K562 (cell line): ENCODE measurements at regions not wholly inside any gene's neighbourhood (a gene's known extent, or its start where the extent isn't known, plus 50 kb on each side); places are given as distances from the start of the nearest gene placed in this dataset.

Source experiments
- KDM5B ChIP-seq: fragments of 200-600 bp; sonication (generic); IDR thresholded peaks from 2 replicates; pipeline ENCODE4 v1.6.1; 2012; ENCODE audit warnings: low read depth, mild to moderate bottlenecking, moderate library complexity, low read length, control low read depth, inconsistent platforms; ENCODE audit not compliant: insufficient replicate concordance
- NFIC ChIP-seq: fragments of 450-650 bp; IDR thresholded peaks from 2 replicates; pipeline ENCODE4 v1.6.1; 2017; ENCODE audit warnings: mild to moderate bottlenecking, inconsistent platforms
- TAF15 ChIP-seq: fragments of 200-400 bp; formaldehyde crosslinking; IDR thresholded peaks from 2 replicates; pipeline ENCODE4 v1.6.1; 2017; ENCODE audit warnings: mild to moderate bottlenecking, low read depth, low read length, moderate library complexity
- WHSC1 ChIP-seq: IDR thresholded peaks from one replicate; pipeline ENCODE4 v1.6.1; 2012; ENCODE audit warnings: low read length, control low read depth, inconsistent platforms
- ZHX1 ChIP-seq: fragments of 150-350 bp; conservative IDR thresholded peaks from 2 replicates; pipeline ENCODE4 v1.6.1; 2014; ENCODE audit warnings: low read length
- ZNF232 ChIP-seq: sonication (generic); formaldehyde crosslinking; IDR thresholded peaks from 2 replicates; pipeline ENCODE4 v1.8.0; 2022; ENCODE audit warnings: mild to moderate bottlenecking, missing genetic modification reagents

- no peak for TF ChIP-seq TAF15
- TF ChIP-seq WHSC1, result no peak
- no peak for TF ChIP-seq ZNF232 (CRISPR knock-in tag)
- no peak for TF ChIP-seq KDM5B
- TF ChIP-seq ZHX1, result no peak
- no peak for TF ChIP-seq NFIC
Observed at GRCh38 chr2:176554101-176555048, 285.1 kb downstream of the MTX2 start.
